GM20431 (cell line): ENCODE measurements at regions not wholly inside any gene's neighbourhood (a gene's known extent, or its start where the extent isn't known, plus 50 kb on each side); places are given as distances from the start of the nearest gene placed in this dataset.

Experiments
- in situ Hi-C: fragments of 300-500 bp; cut with MseI, MboI; formaldehyde crosslinking; loops from one replicate; pipeline ENCODE4 v1.15.0; 2020; ENCODE audit warnings: low sequenced_read_pairs; ENCODE audit not compliant: unreplicated experiment

GRCh38 chr4:184283659-184284335 lies 66.1 kb upstream of the ENPP6 start:
- in situ Hi-C loops = loop anchor here (25.0 kb wide), 1 partner anchor 254 kb away; no protein-coding TSS in a partner anchor

- in situ Hi-C loops = loop anchor here (25.0 kb wide), 1 partner anchor 254 kb away; no protein-coding TSS in a partner anchor
Observed at GRCh38 chr4:184282895-184283654, 65.4 kb upstream of the ENPP6 start.

GRCh38 chr4:184282251-184282713 lies 64.6 kb upstream of the ENPP6 start:
- in situ Hi-C loops = loop anchor here (25.0 kb wide), 1 partner anchor 255 kb away; no protein-coding TSS in a partner anchor

DNA sequence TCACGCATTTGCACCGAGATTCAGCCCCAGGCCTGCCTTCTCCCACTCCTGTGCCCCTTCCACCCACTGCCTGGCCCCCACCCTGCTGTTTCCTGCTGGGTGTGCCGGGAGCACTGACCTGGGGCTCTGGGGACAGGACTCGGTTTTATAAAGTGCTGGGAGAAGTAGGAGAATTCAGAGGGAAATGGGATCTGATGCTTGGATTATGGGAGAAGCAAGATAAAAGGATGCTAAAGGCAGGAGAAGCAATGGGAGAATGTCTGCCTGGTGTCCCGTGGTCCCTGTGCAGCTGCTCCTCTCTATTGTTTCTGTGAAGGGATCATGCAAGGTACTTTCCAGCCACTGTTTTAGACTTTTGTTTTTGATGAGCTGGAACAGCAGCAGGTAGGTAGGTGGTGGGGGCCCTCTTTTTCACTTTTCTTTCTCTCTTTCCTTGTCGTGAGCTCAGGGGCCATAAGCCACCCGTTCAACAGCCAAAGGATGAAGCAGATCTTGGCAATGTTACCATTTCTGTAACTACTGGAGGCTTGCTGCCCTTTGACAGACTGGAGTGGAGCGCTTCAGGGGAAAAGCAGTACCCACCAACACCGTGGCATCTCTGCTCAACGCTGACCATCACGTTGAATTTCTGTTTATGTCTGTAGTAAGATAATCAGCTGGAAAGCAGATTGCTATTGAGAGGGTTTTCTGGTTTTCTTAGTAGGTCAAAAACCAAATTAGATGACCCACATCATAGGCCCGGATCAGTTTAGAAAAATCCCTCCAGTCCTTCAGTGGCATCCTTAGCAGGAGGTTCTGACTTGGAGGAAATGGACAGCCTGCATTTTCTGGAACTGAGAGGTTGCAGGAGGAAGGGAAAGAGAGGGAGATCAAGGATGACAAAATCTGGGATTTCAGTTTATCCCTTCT lies 63.8 kb upstream of the ENPP6 start:
- in situ Hi-C loops = loop anchor here (25.0 kb wide), 1 partner anchor 256 kb away; no protein-coding TSS in a partner anchor

DNA sequence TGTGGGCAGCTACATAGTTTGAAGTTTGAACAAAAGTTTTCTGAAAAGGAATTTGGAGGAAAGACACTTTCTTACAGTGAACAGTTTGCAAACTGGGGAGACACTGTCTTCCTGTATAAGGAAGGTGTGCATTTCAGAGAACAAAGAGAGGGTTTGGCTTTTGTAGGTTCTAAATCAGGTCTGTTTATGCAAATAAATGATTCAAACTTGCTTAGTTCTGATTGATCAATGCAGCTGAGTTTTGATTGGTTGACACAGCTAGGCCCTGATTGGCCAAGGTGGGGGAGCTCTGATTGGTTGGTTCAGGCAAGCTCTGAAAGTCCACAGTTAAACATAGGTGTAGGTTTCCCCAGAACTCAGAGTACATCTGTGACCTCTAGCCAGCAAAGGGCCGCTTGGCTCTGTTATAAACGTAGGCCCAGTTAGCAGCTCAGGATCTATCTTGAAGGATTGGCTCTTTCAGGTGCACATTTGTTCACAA lies 63.0 kb upstream of the ENPP6 start:
- in situ Hi-C loops = loop anchor here (25.0 kb wide), 1 partner anchor 257 kb away; no protein-coding TSS in a partner anchor

GRCh38 chr4:184280137-184280536 lies 62.5 kb upstream of the ENPP6 start:
- in situ Hi-C loops = loop anchor here (25.0 kb wide), 1 partner anchor 257 kb away; no protein-coding TSS in a partner anchor

GRCh38 chr4:184279496-184280061 lies 61.9 kb upstream of the ENPP6 start:
- in situ Hi-C loops = loop anchor here (25.0 kb wide), 1 partner anchor 258 kb away; no protein-coding TSS in a partner anchor

DNA sequence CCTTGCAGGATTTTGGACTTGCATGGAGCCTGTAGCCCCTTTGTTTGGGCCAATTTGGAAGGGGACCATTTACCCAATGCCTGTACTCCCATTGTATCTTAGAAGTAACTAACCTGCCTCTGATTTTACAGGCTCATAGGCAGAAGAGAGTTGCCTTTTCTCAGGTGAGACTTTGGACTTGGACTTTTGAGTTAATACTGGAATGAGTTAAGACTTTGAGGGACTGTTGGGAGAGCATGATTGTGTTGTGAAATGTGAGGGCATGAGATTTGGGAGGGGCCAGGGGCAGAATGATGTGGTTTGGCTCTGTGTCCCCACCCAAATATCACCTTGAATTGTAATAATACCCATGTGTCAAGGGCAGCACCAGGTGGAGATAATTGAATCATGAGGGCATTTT lies 60.1 kb upstream of the ENPP6 start:
- in situ Hi-C loops = loop anchor here (25.0 kb wide), 1 partner anchor 260 kb away; no protein-coding TSS in a partner anchor

DNA sequence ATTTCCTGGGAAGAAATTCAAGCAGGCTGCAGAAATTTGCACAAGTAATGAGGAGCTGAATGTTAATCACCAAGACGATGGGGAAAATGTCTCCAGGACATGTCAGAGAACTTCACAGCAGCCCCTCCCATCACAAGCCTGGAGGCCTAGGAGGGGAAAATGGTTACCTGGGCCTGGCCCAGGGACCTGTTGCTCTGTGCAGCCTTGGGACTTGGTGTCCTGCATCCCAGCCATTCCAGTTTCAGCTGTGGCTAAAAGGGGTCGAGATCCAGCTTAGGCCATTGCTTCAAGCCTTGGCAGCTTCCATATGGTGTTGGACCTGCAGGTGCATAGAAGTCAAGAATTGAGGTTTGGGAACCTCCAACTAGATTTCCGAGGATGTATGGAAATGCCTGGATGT lies 59.3 kb upstream of the ENPP6 start:
- in situ Hi-C loops = loop anchor here (25.0 kb wide), 1 partner anchor 260 kb away; no protein-coding TSS in a partner anchor

DNA sequence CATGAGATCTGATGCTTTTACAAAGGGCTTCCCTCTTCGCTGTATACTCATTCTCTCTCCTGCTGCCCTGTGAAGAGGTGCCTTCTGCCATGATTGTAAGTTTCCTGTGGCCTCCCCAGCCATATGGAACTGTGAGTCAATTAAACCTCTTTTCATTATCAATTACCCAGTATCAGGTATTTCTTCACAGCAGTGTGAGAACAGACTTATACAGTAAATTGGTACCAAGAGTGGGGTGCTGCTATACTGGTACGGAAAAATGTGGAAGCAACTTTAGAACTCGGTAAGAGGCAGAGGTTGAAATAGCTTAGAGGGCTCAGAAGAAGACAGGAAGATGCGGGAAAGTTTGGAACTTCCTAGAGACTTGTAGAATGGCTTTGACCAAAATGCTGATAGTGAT lies 58.7 kb upstream of the ENPP6 start:
- in situ Hi-C loops = loop anchor here (25.0 kb wide), 1 partner anchor 261 kb away; no protein-coding TSS in a partner anchor

DNA sequence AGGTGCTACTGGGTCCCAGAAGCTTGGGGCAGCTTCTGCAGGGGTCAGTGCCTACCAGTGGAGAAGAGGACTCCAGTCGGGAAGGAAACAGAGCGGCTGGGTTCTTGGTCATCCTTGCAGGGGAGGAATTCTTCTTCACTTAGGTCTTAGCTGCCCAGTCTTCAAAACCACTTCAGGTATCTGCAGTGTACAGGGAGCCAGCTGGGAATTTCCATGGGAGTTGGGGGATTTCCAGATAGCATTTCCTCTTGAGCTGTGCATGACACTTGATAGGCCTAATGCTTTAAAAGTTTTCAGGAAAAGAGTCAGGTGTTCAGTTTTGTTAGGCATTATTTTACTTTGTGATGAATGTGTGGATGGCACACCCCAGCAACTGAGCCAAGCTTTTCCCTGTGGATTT lies 58.1 kb upstream of the ENPP6 start:
- in situ Hi-C loops = loop anchor here (25.0 kb wide), 1 partner anchor 262 kb away; no protein-coding TSS in a partner anchor

DNA sequence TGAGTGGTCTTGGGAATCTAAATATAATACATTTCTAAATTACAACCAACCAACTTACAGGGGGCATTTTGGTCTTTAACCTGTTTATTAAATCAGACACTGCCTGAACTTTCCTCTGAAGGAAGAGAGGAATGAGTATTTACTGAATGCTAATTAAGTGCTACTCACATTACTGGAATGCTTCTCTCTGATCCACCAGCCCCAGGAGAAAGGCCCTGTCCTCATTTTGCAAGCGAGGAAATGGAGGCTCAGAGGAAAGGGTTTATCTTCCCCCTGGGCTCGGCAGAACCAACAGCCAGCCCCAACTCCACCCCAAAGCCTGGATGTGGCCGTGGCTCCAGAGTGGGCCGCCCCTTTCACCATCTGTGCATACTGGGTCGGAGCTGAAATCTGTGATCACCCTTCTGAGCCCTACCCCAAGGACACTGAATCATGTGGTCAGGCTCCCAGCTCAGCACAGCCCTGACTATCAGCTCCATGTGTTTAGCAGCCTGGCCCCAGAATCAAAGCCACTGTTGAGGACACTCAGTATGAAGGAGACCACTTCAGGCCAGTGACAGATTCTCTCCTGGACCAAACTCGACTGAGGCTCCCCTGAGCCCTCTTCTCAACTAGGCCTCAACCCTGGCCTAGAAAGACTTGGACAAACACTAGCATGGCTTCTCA lies 56.7 kb upstream of the ENPP6 start:
- in situ Hi-C loops = no loop called here

DNA sequence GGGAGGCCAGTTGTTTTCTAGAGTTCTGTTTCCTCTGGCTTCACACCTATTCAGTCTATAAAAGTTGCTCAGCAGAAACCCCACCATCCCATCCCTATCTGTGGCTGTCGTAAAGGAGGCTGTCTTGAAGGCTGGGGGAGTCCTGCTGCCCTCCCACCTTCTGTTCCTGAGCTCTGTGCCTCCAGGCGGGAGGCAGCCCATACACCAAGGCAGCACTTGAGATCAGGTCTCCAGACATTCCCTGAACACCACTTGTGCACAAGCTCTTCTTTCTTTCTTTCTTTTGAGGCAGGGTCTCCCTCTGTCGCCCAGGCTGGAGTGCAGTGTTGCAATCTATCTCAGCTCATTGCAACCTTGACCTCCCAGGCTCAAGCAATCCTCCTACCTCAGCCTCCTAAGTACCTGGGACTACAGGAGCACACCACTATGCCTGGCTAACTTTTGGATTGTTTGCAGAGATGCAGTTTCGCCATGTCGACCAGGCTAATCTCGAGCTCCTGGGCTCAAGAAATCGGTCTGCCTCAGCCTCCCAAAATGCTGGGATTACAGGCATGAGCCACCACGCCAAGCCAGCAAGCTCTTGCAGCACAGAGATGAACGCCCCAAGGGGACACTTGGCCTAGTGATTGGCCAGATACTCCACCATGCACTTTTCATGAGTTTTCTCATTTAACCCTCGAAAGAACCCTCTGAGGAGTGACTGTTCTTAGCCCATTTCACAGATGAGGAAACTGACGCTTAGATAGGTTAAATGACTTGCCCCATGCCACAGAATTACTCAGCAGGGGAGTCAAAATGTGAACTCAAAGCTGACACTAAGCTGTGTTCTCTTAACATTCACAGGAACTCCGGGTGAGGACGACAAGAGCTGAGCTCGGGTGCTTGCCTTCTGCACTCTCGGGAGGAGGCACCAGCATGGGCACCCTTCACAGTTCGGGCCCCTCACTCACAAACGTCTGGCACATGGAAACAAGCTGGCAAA lies 55.8 kb upstream of the ENPP6 start:
- in situ Hi-C loops = no loop called here

DNA sequence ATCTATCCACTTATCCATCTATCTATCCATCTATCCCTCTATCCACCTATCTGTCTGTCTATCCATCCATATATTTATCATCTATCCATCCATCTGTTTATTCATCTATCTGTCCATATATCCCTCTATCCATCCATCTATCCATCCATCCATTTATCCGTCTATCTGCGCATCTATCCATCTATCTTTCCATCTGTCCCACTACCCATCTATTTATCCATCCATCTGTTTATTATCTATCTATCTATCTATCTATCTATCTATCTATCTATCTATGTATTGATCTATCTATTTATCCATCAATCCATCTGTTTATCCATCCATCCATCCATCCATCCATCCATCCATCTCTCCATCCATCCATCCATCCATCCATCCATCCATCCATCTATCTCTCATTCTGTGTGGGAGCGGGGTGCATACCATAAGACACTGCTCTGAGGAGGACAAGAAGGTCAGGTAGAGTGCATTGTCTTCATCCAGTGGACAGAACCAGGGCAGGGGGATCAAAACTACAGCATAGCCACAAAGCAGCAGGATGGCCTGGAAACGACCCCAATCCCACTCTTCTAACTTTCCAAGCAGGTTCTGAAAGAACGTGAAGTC lies 53.2 kb upstream of the ENPP6 start:
- in situ Hi-C loops = no loop called here

- in situ Hi-C loops = no loop called here
Observed at GRCh38 chr4:184269879-184270430, 52.3 kb upstream of the ENPP6 start.

DNA sequence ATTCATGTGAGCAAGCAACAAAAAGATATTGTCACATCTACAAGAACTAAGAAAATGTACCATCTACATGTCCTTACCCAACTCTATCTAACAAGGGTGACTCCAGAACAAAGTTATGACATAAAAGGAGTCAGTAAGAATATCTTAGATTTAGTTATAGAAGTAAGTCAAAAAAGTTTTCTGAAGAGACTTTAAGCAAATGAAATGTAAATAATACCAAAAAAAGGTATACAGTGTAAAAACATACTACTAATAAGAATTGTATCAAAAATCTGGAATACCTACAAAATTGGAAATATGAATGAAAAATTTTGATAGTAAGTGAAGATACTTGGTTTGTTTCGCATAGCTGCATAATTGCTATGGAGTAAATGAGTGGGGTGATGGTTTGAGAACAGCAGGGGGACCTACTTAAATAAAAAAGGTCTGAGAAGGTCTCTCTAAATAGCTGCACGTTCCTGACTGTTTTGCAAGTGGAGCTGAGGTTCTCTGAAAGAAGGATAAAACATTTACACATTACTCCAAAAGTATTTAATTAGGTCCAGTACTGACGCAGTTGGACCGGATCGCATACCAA lies 51.0 kb upstream of the ENPP6 start:
- in situ Hi-C loops = no loop called here
